ENCODE measurements at regions not wholly inside any gene's neighbourhood (a gene's known extent, or its start where the extent isn't known, plus 50 kb on each side); places are given as distances from the start of the nearest gene placed in this dataset.

DNA sequence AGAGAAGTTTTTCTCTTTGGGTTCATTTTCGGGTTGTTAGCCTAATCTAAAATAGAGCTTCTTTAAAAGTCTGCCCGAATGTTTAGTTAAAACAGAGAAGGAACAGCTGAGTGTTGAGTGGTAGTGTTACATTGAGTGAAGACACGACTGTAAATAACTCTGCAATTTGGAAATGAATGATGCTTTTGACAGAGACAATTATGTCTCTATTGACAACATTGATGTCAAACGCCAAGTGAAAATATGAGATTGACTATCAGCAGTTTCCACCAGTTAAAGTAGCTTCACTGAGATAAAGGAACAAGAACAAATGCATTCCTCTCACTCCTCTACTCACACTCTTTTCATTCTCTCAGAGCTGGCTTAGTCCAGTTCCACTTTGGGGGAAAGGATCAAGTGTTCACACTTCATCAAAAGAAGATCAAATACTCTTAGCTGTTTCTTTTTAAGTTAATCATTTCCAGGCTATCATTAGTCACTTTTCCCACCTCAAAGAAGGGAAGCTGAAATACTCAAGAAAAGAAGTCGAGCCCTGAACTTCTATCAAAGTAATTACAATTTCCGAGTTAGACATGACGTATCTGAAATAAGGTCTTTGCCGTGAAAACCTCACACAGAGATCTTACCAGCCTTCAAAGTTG lies 399.1 kb upstream of the DPH6 start:
- DNase-seq: no peak
- Histone ChIP-seq H3K23ac (ENCODE audit: low read depth, low read length) (no peak overlapping the region), H2BK15ac (ENCODE audit: low read depth, low read length) (no peak overlapping the region), H2AFZ (replicated peaks; ENCODE audit: low read length, poor library complexity) (no peak overlapping the region), H2BK20ac (ENCODE audit: low read depth, low read length) (no peak overlapping the region), H2AK9ac (replicated peaks; ENCODE audit: low read depth, low read length, poor library complexity) (no peak overlapping the region), H2BK5ac (ENCODE audit: low read depth, low read length, poor library complexity, severe bottlenecking) (no peak overlapping the region), H3K4ac (ENCODE audit: low read depth, low read length) (no peak overlapping the region), H2AK5ac (ENCODE audit: low read depth, low read length) (no peak overlapping the region), H3K79me1 (ENCODE audit: low read depth in 1 of 2, low read length in 2 of 2) (no peaks in the 10 kb centered on the region), H3K18ac (ENCODE audit: low read depth, low read length) (no peak overlapping the region), H3K9me1 (ENCODE audit: insufficient read depth, low read length) (no peaks in the 10 kb centered on the region), H3K4me1 (ENCODE audit: control insufficient read depth, insufficient read depth, low read length) (no peaks in the 10 kb centered on the region), H4K8ac (ENCODE audit: low read depth in 2 of 2, low read length in 2 of 2) (no peak overlapping the region), H3K9ac (ENCODE audit: low read depth, low read length) (no peak overlapping the region), H3K9me3 (ENCODE audit: control insufficient read depth, insufficient read depth, low read length) (no peaks in the 10 kb centered on the region), H4K5ac (ENCODE audit: low read depth, low read length) (no peak overlapping the region), H3K14ac (replicated peaks; ENCODE audit: low read depth, low read length) (no peak overlapping the region), H3K36me3 (ENCODE audit: control insufficient read depth, insufficient read depth, low read length) (no peaks in the 10 kb centered on the region), H4K91ac (ENCODE audit: insufficient read depth, low read depth, low read length) (no peak overlapping the region), H2BK120ac (ENCODE audit: low read depth, low read length) (no peak overlapping the region), H3K4me2 (ENCODE audit: low read depth, low read length) (no peak overlapping the region), H3K4me3 (ENCODE audit: insufficient read depth, low read depth, low read length) (no peak overlapping the region), H3K27me3 (ENCODE audit: control insufficient read depth, insufficient read depth, low read length) (no peaks in the 10 kb centered on the region), H3K56ac (ENCODE audit: extremely low read depth, insufficient read depth, low read length) (no peak overlapping the region), H3K27ac (ENCODE audit: insufficient read depth, low read length) (no peak overlapping the region), H4K20me1 (ENCODE audit: insufficient read depth, low read length) (no peaks in the 10 kb centered on the region)
- ATAC-seq (ENCODE audit: low read depth): no peak
- CTCF ChIA-PET: no interaction called here
- no CpG with 5 or more reads among the region's 8 CpGs for WGBS, 2 experiments (ENCODE audit: extremely low coverage in 2 of 2, insufficient read length in 1 of 2)
- dilution Hi-C loops (cut with HindIII; ENCODE audit: low sequenced_read_pairs, unreplicated experiment): no loop called here
- in situ Hi-C loops (cut with MboI; ENCODE audit: low sequenced_read_pairs): no loop called here
- POLR2A ChIA-PET (ENCODE audit: unreplicated experiment): no interaction called here
- BruUV-seq (replicated peaks): no TSS peak
- TF ChIP-seq RCOR1 (IDR thresholded peaks at IDR 0.05; ENCODE audit: insufficient replicate concordance, low read length) (no peak), POLR2A (IDR thresholded peaks at IDR 0.05; ENCODE audit: low read depth, low read length) (no peak), CHD1 (IDR thresholded peaks at IDR 0.05; ENCODE audit: low read depth, low read length) (no peak), NFE2L2 (IDR thresholded peaks at IDR 0.05; ENCODE audit: low read depth, low read length) (no peak), CEBPB (IDR thresholded peaks at IDR 0.05; ENCODE audit: low read depth, low read length) (no peak)
- TF ChIP-seq, protein P1, sequence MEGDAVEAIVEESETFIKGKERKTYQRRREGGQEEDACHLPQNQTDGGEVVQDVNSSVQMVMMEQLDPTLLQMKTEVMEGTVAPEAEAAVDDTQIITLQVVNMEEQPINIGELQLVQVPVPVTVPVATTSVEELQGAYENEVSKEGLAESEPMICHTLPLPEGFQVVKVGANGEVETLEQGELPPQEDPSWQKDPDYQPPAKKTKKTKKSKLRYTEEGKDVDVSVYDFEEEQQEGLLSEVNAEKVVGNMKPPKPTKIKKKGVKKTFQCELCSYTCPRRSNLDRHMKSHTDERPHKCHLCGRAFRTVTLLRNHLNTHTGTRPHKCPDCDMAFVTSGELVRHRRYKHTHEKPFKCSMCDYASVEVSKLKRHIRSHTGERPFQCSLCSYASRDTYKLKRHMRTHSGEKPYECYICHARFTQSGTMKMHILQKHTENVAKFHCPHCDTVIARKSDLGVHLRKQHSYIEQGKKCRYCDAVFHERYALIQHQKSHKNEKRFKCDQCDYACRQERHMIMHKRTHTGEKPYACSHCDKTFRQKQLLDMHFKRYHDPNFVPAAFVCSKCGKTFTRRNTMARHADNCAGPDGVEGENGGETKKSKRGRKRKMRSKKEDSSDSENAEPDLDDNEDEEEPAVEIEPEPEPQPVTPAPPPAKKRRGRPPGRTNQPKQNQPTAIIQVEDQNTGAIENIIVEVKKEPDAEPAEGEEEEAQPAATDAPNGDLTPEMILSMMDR (conservative IDR thresholded peaks at IDR 0.05; ENCODE audit: low read depth, low read length): no peak
- TF ChIP-seq, protein P2, sequence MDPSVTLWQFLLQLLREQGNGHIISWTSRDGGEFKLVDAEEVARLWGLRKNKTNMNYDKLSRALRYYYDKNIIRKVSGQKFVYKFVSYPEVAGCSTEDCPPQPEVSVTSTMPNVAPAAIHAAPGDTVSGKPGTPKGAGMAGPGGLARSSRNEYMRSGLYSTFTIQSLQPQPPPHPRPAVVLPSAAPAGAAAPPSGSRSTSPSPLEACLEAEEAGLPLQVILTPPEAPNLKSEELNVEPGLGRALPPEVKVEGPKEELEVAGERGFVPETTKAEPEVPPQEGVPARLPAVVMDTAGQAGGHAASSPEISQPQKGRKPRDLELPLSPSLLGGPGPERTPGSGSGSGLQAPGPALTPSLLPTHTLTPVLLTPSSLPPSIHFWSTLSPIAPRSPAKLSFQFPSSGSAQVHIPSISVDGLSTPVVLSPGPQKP (IDR thresholded peaks at IDR 0.05; ENCODE audit: borderline replicate concordance, low read depth, low read length): no peak
- intact Hi-C loops (cut with micrococcal nuclease): no loop called here

All from IMR-90 (cell line).